ENCODE measurements at regions not wholly inside any gene's neighbourhood (a gene's known extent, or its start where the extent isn't known, plus 50 kb on each side); places are given as distances from the start of the nearest gene placed in this dataset.

- no peak for DNase-seq
Observed at GRCh38 chr4:12586242-12587006, 897.7 kb downstream of the RAB28 start.

DNA sequence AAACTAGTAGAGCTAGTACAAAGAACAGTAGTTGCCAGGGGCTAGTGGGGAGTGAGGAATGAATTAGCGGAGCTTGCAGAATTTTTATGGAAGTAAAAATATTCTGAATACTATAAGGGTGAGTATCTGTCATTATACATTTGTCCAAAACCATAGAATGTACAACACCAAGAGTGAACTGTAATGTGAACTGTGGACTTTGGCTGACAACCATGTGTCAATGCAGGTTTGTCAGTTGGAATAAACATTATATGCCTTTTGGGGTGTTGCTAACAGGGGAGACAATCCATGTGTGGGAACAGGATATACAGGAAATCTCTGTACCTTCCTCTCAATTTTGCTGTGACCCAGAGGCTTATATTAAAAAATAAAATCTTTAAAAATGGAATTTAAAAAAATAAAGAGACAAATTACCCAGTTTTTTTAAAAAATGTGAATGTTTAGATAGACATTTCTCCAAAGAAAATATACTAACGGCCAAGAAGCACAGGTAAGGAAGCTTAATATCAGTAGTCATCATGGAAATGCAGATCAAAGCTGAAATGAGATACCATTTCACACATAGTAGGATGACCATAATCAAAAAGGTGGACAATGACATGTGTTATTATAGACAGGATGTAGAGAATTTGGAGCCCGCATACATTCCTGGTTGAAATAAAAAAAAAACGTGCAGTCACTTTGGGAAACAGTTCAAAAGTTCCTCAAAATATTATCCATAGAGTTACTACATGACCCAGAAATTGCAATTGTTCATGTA, 899.8 kb downstream of the RAB28 start:
- DNase-seq: no peak

DNA sequence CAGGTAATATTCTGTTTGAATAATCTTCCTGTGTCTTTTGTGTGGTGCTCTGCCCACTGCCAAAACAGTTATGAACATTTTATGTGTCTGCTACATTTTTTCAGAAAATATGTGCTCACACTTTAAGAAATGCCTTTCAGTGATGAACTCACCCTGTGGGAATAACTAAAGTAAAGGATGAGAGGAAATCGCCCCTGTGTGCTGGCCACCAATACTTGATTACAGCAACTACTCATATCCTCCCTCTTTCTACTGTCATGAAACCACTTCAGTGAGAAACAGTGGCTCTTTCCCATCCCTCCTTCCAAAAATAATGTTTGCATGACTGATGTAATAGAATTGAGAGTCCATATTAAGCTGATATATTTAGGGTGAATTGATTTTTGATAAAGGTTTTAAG, 900.9 kb downstream of the RAB28 start:
- no peak for DNase-seq

- DNase-seq: no peak
Observed at GRCh38 chr4:12580787-12581186, 903.4 kb downstream of the RAB28 start.

DNA sequence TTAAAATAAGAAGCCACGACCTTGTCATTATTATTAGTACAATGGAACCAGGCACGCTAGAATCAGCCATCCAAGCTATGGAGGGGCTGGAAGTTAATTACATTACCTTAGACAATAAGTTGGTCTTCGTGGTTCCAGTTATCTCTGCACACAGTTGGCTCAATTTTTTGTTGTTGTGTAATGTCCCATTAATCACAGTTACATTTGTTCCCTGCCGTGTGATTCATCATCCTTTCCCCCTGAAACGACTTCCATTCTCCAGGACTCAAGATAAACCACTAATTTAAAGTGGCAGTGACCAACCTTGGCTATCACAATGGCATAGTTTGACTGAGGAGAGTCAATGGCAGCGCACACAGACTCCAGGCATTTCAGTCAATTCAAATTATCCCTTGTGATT, 905.0 kb downstream of the RAB28 start:
- no peak for DNase-seq

DNA sequence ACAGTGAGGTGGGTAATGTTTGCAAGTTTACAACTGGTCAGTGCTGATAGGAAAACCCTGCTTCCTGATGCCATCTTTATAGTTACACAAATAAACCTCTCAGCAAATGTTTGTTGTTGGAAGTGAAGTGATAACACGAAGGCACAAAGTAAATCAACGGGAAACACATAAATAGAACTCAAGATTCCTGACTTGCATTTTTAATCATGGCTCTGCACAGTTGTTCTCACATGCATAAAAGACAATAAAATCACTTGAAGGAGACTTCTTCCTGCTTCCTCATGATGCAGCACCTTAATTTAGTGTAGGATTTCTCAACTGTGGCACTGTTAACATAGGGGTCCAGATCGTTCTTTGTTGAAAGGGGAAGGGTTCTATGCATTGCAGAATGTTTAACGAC, 907.7 kb downstream of the RAB28 start:
- no peak for DNase-seq

- no peak for DNase-seq
Observed at GRCh38 chr4:12573716-12574115, 910.4 kb downstream of the RAB28 start.

DNA sequence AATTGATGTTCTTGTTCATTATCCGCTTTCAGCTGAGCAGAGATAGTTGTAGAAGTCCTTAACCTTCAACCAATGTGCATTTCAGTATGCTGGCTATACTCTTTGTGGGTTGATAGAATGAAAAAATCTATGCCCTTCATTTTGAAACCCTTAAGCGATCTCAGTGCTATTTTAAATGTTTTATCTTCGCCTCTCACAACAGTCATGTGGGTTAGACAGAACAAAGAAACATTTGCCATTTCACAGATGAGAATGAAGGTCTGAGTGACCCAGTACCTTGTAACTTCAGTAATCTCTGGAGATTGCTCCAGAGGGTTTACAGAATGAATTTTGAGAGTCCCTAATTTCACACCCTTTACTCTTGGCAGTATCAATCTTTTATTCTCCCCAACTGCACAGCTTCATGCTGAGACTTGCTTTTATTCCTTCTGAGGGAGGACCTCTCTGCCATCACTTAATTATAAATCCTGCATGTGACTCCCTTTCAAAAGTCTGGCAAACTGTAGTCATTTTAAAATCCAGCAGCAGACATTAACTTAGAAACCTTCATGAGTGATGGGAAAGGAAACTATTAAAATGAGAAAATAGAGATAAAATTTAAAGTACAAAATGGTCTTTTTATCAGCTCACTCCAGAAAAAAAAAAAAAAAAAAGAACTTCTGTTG, 921.5 kb downstream of the RAB28 start:
- no peak for DNase-seq

GRCh38 chr4:12562021-12562420, 922.1 kb downstream of the RAB28 start:
- DNase-seq: no peak

DNA sequence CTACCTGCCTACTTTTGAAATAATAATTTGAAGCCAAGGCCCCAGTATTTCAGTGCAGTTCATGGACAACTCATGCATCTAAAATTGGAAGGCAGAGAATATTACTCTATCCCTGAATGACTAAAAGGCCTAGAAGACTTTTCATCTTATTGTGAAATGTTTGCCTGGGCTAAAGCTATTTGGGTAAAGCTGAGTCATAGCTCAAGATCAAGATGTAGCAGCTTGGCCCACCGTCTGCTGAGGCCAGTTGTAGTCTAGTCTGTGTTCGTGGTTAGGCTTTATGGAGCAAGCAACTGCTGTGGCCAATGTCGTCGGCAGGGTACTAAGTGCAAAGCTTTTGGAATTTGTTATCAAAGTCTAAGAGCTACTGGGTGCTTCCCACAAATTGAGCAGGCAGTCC, 929.1 kb downstream of the RAB28 start:
- peak in 1 of 51 donors; percentile 2 for DNase-seq

GRCh38 chr4:12548678-12549077, 935.5 kb downstream of the RAB28 start:
- DNase-seq: no peak

DNA sequence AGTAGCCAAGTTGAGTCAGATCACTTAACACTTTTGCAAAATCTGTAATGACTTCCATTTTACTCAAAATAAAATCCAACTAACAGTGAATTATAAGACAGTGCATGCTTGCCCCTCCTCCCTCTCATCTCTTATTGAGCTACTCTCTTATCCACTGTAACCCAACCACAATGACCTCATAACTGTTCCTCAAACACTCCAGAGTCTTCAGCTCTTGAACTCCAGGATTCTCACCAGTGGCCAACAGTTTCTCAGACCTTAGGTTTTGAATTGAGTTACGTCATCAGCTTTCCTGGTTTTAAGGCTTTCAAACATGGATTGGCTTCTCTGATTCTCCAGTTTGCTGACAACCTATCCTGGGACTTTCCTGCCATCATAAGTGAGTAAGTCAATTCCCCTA, 938.3 kb downstream of the RAB28 start:
- no peak for DNase-seq

DNA sequence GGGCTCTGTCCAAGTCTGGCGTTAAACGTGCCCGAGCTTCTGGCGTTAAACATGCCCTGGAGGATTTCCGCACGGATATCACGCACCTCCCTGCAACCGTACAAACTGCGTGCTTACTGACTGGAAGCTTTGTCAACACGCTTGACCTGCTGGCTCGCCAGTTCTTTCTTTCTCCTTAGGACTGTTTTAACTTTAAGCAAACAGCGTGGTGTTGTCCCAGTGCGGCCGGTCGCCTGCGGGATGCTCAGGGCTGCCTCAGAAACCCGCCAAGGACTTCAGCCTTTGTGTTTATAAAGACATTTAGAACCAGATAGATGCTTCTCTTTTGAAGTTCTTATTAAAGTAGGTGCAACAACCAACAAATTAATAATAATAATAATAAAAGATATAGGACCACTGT, 946.0 kb downstream of the RAB28 start:
- DNase-seq: no peak

DNA sequence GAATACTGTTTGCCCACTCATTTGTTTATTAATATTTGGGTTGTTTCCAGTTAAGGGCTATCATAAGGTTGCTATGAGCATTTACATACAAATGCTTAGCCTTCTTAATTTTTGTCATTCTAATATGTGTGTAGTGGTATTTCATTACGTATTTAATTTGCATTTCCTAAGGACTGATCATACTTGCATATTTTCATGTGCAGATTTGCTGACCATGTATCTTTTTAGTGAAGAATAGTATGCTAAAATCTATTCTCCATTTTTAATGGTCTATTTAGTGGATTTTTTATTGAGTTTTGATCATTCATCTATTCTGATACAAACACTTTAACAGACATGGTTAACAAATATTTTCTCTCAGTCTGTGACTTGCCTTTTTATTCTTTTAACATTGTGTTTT, 949.5 kb downstream of the RAB28 start:
- DNase-seq: no peak

- no peak for DNase-seq
Observed at GRCh38 chr4:12519426-12519825, 964.7 kb downstream of the RAB28 start.

DNA sequence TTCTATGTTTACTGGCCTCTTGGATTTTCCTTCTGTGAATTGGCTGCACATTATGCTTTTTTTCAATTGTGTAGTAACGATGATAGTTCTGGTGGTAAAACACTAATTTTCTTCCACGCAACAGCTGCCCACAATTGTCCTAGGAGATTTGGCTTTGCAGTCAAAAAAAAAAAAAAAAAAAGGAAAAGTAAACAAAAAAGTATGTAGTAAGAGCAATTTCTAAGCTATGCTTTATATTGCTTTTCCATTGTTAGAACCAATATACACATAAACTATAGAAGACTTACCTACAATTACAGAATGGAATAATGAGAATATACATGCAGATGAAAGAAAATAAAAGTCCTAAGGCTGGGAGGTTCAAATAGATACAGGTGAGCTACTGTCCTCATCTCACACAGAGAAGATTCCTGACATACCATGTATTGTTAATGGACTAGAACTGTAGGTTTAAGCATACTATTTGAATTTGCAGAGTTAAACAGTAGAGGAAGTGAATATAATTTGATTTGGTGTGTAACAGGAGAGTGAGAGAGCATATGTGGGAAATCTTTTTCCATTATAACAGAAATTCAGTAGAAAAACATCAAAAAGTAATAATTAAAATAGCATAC, 976.2 kb downstream of the RAB28 start:
- DNase-seq: no peak

GRCh38 chr4:12500409-12500808, 983.7 kb downstream of the RAB28 start:
- DNase-seq: no peak

- DNase-seq: no peak
Observed at GRCh38 chr4:12499693-12500092, 984.4 kb downstream of the RAB28 start.

DNA sequence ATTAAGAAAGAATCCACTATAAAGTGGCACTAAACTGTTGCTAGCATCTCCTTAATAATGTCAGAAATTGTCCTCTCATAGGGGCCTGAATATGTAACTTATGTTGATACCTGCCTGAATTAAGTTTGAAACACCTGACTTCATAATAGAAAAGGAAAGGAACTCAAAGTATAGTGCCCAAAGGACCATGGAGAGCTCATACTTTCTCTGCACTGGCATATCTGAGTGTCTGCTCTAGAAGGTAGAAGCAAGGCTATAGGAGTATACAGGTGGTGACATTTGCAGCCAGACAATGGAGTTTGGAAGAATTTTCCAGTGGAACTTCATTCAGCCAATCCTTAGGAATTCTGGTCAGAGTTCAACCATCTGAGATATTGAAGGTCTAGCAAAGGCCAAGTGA, 988.9 kb downstream of the RAB28 start:
- DNase-seq: no peak

DNA sequence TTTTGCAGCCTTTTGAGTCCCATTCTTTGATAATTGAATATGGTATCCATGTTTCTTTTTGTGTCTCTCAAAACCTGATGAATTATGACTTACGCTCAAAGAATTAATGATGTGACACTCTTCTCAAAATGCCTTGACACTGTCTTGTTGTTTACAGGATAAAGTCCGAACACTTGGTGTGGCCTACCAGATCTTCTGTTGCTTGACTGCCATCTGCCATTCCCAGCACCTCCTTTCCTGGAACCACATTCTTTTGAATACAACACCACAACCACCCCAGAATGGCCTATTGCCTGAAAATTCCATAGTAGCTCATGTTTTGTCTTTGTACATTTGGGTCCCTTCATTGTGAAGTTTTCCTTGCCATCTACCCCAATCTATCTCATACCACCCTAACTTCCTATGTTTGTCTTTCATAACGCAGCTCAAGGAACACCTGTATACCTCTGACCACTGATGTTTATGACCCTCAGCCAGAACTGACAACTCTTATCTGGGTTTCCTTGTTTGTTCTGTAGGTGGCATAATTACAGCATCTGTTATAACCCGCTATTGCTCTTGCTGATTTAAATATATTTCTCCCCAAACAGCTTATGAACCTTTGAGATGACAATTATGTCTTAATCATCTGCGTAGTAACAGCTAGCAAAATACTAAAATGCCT, 991.3 kb downstream of the RAB28 start:
- DNase-seq: no peak

DNA sequence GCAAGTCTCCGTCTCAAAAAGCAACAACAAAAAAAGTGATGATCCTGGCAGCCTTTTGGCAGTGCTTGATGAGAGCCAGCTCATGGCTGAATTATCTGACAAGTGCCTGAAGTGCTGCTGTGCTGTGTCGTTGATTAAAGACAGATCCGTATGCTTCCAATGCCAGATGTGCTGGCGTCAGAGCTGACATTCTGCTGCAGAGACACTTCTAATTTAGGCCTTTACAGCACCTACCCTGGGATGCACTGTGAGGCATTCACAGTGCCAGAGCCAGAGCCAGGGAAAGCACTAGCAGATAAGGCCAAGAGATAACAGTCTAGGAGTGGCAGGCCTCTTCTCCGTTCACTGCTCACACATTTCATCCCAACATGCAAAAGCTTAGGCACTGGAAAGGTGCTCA, 995.5 kb downstream of the RAB28 start:
- peak in 1 of 51 donors; percentile 12 for DNase-seq

DNA sequence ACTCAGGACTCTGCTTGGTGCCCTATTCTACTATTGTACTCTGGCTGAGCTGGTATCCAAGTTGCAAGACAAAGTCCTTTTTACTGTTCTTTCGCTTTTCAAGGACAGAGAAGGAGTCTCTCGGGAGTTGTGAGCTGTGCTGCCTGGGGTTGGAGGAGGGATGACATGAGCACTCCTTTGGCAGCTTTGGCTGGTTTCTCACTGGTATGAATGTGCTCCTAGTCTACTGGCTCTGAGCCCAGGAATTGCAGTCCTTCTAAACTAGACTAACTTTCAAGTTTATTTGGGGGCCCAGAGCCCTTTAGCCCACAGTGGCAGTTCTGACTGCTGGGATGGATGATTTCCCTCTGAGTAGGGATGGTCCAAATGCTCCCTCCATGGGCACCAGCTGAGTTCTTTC, 997.1 kb downstream of the RAB28 start:
- no peak for DNase-seq

Measured in hypothalamus (tissue), 51 donors.